ES-I3 (cell line): ENCODE measurements at regions not wholly inside any gene's neighbourhood (a gene's known extent, or its start where the extent isn't known, plus 50 kb on each side); places are given as distances from the start of the nearest gene placed in this dataset.
"Not testable (repeated sequence)": the region's sequence is repeated elsewhere in the genome, so short reads cannot be mapped to it uniquely, and the experiment has no call there.

ENCODE experiments used
- H3K36me3 ChIP-seq: 2 replicates; pipeline ENCODE4 v1.6.1; 2013; ENCODE audit warnings: mild to moderate bottlenecking, low read length, control low read depth, moderate library complexity; ENCODE audit not compliant: insufficient read depth
- H3K4me1 ChIP-seq: 2 replicates; pipeline ENCODE4 v1.6.1; 2013; ENCODE audit warnings: mild to moderate bottlenecking, control low read depth, low read length; ENCODE audit not compliant: insufficient read depth
- H3K9ac ChIP-seq: 2 replicates; pipeline ENCODE4 v1.6.1; 2013; ENCODE audit warnings: low read depth, mild to moderate bottlenecking, low read length, moderate library complexity
- H3K9me3 ChIP-seq: 2 replicates; pipeline ENCODE4 v1.6.1; 2013; ENCODE audit warnings: mild to moderate bottlenecking, low read length, moderate library complexity; ENCODE audit not compliant: control insufficient read depth, insufficient read depth

- Histone ChIP-seq H3K4me1 (no peaks in the 10 kb centered on the region), H3K9me3 (no peaks in the 10 kb centered on the region; the same call in 1 of the 2 replicates), H3K36me3 (no peaks in the 10 kb centered on the region), H3K9ac (no peak overlapping the region)
These were observed 943.0 kb upstream of the PRKX start for GRCh38 chrX:4656419-4656818.

GRCh38 chrX:4655743-4656142 lies 942.3 kb upstream of the PRKX start:
- Histone ChIP-seq H3K4me1 (no peaks in the 10 kb centered on the region), H3K36me3 (no peaks in the 10 kb centered on the region), H3K9me3 (no peaks in the 10 kb centered on the region; the same call in 1 of the 2 replicates), H3K9ac (no peak overlapping the region)

GRCh38 chrX:4642114-4642513 lies 928.7 kb upstream of the PRKX start:
- Histone ChIP-seq H3K9me3 (no peaks in the 10 kb centered on the region), H3K9ac (no peak overlapping the region), H3K36me3 (no peaks in the 10 kb centered on the region), H3K4me1 (no peaks in the 10 kb centered on the region)

GRCh38 chrX:4638036-4638435 lies 924.6 kb upstream of the PRKX start:
- no peaks in the 10 kb centered on the region for H3K4me1 ChIP-seq
- no peaks in the 10 kb centered on the region for H3K36me3 ChIP-seq
- no peaks in the 10 kb centered on the region for H3K9me3 ChIP-seq
- no peak overlapping the region for H3K9ac ChIP-seq

GRCh38 chrX:4627414-4627813 lies 914.0 kb upstream of the PRKX start:
- no peak overlapping the region for H3K9ac ChIP-seq
- H3K36me3 ChIP-seq: no peaks in the 10 kb centered on the region
- no peaks in the 10 kb centered on the region for H3K9me3 ChIP-seq
- H3K4me1 ChIP-seq: no peaks in the 10 kb centered on the region

- Histone ChIP-seq H3K36me3 (no peaks in the 10 kb centered on the region), H3K4me1 (no peaks in the 10 kb centered on the region), H3K9me3 (no peaks in the 10 kb centered on the region)
These were observed 909.2 kb upstream of the PRKX start for GRCh38 chrX:4622486-4623167.

GRCh38 chrX:4613651-4614050 lies 900.2 kb upstream of the PRKX start:
- not testable (repeated sequence) for H3K4me1 ChIP-seq, H3K36me3 ChIP-seq, H3K9me3 ChIP-seq, H3K9ac ChIP-seq

More at GRCh38 chrX:4622486-4623167, 909.2 kb upstream of the PRKX start:
- H3K9ac ChIP-seq: no peak overlapping the region

GRCh38 chrX:4588893-4589292 lies 875.4 kb upstream of the PRKX start:
- Histone ChIP-seq H3K36me3 (no peaks in the 10 kb centered on the region), H3K9ac (no peak overlapping the region), H3K4me1 (no peaks in the 10 kb centered on the region), H3K9me3 (no peaks in the 10 kb centered on the region)

GRCh38 chrX:4588466-4588865 lies 875.0 kb upstream of the PRKX start:
- H3K9ac ChIP-seq: no peak overlapping the region
- H3K4me1 ChIP-seq: no peaks in the 10 kb centered on the region
- H3K36me3 ChIP-seq: no peaks in the 10 kb centered on the region
- H3K9me3 ChIP-seq: no peaks in the 10 kb centered on the region

GRCh38 chrX:4588056-4588455 lies 874.6 kb upstream of the PRKX start:
- no peaks in the 10 kb centered on the region for H3K9me3 ChIP-seq
- H3K36me3 ChIP-seq: no peaks in the 10 kb centered on the region
- no peak overlapping the region for H3K9ac ChIP-seq
- H3K4me1 ChIP-seq: no peaks in the 10 kb centered on the region

GRCh38 chrX:4579999-4580398 lies 866.5 kb upstream of the PRKX start:
- H3K9me3 ChIP-seq: no peaks in the 10 kb centered on the region
- H3K36me3 ChIP-seq: no peaks in the 10 kb centered on the region
- H3K9ac ChIP-seq: no peak overlapping the region
- no peaks in the 10 kb centered on the region for H3K4me1 ChIP-seq

GRCh38 chrX:4579480-4579879 lies 866.0 kb upstream of the PRKX start:
- no peaks in the 10 kb centered on the region for H3K9me3 ChIP-seq
- no peaks in the 10 kb centered on the region for H3K4me1 ChIP-seq
- no peaks in the 10 kb centered on the region for H3K36me3 ChIP-seq
- H3K9ac ChIP-seq: no peak overlapping the region

- H3K4me1 ChIP-seq: peaks cover 4% of the 10 kb centered on the region; the same call in 1 of the 2 replicates
- 0 out of 2 replicates have a peak, but pooled peaks cover 3% of the 10 kb centered on the region for H3K36me3 ChIP-seq
- H3K9ac ChIP-seq: no peak overlapping the region; the same call in 1 of the 2 replicates
- no peaks in the 10 kb centered on the region for H3K9me3 ChIP-seq
These were observed 859.2 kb upstream of the PRKX start for GRCh38 chrX:4572691-4573090.

- Histone ChIP-seq H3K9me3 (no peaks in the 10 kb centered on the region), H3K36me3 (0 out of 2 replicates have a peak, but pooled peaks cover 3% of the 10 kb centered on the region), H3K4me1 (peaks cover 4% of the 10 kb centered on the region; the same call in 1 of the 2 replicates), H3K9ac (no peak overlapping the region)
These were observed 856.7 kb upstream of the PRKX start for GRCh38 chrX:4570151-4570550.

GRCh38 chrX:4560192-4560591 lies 846.7 kb upstream of the PRKX start:
- no peak overlapping the region for H3K9ac ChIP-seq
- no peaks in the 10 kb centered on the region for H3K36me3 ChIP-seq
- no peaks in the 10 kb centered on the region for H3K9me3 ChIP-seq
- no peaks in the 10 kb centered on the region for H3K4me1 ChIP-seq
